Vagina (tissue), 2 donors: ENCODE measurements at regions not wholly inside any gene's neighbourhood (a gene's known extent, or its start where the extent isn't known, plus 50 kb on each side); places are given as distances from the start of the nearest gene placed in this dataset.

Experiments
- CTCF ChIP-seq, 3 experiments: fragments of 450-650 bp in 2 of 3; fragments of 200-600 bp in 1 of 3; sonication (generic) in 1 of 3; IDR thresholded peaks; one replicate each; pipeline ENCODE4 v1.5.1; 2017 to 2019; ENCODE audit warnings: antibody characterized with exemption in 3 of 3, mild to moderate bottlenecking in 2 of 3, moderate library complexity in 2 of 3
- POLR2AphosphoS5 ChIP-seq, 2 donors: sonication (generic); formaldehyde crosslinking; IDR thresholded peaks; one replicate each; pipeline ENCODE4 v1.9.0; 2017; ENCODE audit warnings: antibody characterized with exemption in 2 of 2, mild to moderate bottlenecking in 2 of 2, low read depth in 1 of 2; ENCODE audit not compliant: insufficient read depth in 1 of 2

GRCh38 chr2:48162742-48163141 is 151.7 kb upstream of the FOXN2 start:
- no peak for TF ChIP-seq CTCF (IDR thresholded peaks at IDR 0.05)
- TF ChIP-seq POLR2AphosphoS5 (IDR thresholded peaks at IDR 0.05; ENCODE audit: insufficient read depth in 1 of 2, low read depth in 1 of 2) = no peak
